ENCODE measurements at regions not wholly inside any gene's neighbourhood (a gene's known extent, or its start where the extent isn't known, plus 50 kb on each side); places are given as distances from the start of the nearest gene placed in this dataset.
"Not testable (repeated sequence)": the region's sequence is repeated elsewhere in the genome, so short reads cannot be mapped to it uniquely, and the experiment has no call there.

DNA sequence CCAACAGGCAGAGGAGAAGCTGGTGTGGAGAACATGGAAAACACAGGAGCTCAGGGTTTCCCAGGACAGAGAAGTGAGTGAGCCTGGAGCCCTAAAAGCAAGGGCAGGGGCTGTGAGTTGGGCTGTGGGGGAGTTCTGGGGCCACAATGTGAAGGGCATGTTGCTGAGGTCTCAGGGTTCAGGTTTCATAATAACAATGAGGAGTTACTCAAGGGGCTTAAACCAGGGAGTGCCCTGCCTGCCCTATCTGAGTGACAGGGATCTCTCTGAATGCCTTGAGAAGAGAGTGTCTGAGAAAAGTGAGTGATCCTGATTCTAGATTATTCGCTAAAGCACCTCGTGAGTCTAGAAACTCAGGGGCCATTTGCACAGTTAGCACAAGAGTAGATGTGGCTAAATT, 129.6 kb downstream of the VPREB1 start:
- DNase-seq, result no peak

DNA sequence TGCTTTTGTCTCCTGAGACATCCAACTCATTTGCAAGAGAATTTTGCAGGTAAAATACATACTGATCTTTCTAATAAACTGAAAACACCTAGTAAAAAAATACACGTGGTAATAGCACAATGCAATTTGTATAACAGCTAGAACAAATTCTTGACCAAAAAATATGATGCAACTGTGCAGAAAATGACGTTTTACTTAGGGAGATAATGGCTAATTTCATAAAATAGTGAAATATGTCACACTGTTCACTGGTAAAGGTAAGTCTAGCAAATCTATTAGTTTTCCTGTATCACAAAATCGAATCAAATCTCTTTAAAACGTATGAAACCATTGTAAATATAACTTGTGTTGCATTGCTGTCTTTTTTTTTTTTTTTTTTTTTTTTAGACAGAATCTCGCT, 130.0 kb downstream of the VPREB1 start:
- no peak for DNase-seq

- no peak for DNase-seq
Observed at GRCh38 chr22:22375576-22376351, 131.2 kb downstream of the VPREB1 start.

DNA sequence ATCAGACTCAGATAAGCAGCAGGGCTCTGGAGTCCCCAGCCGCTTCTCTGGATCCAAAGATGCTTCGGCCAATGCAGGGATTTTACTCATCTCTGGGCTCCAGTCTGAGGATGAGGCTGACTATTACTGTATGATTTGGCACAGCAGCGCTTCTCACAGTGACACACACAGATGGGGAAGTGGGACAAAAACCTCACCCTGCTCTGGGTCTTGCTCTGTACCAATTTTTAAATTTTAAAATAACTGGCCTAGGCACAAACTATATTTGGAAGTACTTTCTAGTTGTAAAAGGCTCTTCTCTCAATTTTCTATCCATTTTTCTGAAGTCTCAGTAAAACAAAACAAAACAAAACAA, 131.7 kb downstream of the VPREB1 start:
- no peak for DNase-seq

- DNase-seq, result not testable (repeated sequence)
Observed at GRCh38 chr22:22376884-22377283, 131.7 kb downstream of the ZNF280B start.

GRCh38 chr22:22377335-22377734, 131.2 kb downstream of the ZNF280B start:
- no peak for DNase-seq

DNA sequence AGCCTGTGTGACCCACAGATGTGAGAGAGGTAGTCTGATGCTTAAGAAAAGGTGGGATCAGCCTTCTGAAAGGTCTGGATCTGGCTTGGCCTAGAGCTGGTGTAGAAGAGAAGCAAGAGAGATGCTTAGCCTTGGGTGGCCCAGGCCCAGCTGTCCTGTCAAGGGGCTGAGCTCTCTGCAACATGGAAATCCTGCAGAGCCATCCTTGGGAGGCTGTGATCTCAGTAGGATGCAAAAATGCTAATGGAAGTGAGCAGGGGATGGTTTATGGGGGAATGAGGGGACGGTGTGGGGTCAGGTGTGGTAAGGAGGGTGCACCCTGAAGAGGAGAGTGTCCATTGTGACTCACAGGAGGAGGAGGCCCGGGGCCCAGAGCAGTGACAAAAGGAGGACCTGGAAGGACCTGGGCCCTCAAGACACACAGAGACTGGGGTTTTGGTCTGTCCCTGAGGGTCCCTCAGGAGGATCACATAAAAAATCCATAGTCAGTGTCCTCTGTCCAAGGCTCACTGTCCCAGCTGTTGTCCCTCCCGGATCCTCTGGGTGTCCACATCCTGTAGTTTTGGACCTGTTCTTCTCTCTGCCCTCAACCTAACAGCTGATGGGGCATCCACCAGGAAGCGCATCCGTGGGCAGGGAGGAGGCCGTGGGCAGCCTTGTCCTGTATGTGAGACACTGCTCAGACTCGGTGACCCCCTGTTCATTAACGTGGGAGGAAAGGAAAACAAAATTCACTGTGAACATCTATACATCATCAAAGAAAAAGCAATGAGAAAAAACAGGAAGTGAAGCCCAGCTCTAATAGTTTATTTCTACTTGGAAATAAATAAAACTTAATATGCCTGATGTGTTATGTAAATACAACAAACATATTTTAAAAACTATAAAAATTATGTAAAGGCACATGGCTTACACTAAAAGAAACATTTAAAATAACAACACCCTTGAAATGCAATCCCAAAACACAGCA, 129.8 kb downstream of the ZNF280B start:
- no peak for DNase-seq

GRCh38 chr22:22380098-22381030, 128.2 kb downstream of the ZNF280B start:
- no peak for DNase-seq

- DNase-seq, result not testable (repeated sequence)
Observed at GRCh38 chr22:22381292-22381691, 127.2 kb downstream of the ZNF280B start.

DNA sequence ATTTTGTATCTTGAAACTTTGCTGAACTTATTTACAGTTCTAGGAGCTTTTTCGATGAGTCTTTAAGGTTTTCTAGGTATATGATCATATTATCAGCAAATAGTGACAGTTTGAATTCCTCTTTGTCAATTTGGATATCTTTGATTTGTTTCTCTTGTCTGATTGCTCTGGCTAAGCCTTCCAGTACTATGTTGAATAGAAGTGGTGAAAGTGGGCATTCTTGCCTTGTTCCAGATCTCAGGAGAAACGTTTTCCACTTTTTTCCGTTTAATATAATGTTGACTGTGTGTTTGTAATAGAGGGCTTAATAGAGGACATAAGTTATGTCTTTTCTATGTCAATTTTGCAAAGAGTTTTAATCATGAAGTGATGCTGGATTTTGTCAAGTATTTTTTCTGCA, 124.3 kb downstream of the ZNF280B start:
- DNase-seq, result no peak

DNA sequence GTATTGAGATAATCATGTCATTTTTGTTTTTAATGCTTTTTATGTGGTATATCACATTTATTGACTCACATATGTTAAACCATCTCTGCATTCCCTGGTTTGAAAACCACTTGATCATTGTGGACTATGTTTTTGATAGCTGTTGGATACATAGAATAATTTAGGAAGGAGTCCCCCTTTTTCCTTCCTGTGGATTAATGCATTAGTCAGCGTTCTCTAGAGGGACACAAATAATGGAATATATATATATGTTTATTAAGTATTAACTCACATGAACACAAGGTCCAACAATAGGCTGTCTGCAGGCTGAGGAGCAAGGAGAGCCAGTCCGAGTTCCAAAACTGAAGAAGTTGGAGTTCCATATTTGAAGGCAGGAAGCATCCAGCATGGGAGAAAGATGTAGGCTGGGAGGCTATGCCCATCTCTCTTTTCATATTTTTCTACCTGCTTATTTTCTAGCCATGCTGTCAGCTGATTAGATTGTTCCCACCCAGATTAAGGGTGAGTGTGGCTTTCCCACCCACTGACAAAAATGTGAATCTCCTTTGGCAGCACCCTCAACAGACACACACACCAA, 123.8 kb downstream of the ZNF280B start:
- DNase-seq, result no peak

DNA sequence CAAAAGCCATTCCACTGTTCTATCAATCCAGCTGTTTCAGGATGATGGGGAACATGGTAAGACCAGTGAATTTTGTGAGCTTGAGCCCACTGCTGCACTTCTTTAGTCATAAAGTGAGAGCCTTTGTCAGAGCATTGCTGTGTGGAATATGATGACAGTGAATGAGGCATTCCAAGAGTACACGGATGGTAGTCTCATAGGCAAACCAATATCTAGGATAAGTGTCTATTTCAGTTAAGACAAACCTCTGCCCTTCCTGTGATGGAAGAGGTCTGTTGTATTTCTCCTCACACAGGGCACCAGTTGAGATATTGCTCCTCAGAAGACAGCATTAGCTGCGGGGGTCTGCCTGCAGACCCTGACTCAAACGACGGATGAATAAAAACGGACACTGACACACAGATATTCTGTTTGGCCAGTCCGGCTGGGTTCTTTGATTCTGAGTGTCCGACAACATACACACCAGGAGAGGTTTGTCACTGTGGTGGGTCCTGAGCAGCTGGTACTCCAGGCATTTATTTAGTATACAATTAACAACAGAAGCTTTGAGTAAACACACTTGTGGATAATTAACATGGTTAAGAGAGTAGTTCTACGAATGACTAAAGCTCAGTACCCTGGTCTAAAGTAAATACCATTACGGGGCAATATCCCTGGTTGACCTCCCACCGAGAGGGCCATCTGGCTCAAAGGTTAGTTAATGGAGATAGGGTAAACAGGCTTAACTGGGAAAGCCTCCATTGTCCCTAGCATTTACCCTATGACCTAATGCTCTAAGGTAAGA, 121.7 kb downstream of the ZNF280B start:
- DNase-seq, result no peak

- DNase-seq, result no peak
Observed at GRCh38 chr22:22387386-22387736, 121.2 kb downstream of the ZNF280B start.

DNA sequence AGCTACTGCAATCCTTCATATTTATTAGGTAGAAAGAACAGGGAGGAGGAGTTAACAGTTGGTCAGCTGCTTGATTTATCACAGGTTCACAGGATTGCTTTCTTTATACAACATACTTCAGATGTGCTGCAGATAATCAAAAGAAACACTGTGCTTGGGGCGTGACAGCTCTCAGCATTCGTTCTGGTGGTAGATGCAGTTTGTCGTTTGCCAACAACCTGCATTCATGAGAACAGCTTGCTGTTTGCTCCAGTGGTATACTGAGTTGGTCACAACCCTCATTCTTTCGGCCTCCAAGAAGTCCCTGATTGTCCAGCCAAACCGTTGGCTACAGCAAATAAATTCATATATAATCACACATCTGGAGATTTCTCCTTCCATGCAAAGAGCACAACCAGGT, 120.5 kb downstream of the ZNF280B start:
- DNase-seq, result no peak

- no peak for DNase-seq
Observed at GRCh38 chr22:22388494-22388893, 120.0 kb downstream of the ZNF280B start.

DNA sequence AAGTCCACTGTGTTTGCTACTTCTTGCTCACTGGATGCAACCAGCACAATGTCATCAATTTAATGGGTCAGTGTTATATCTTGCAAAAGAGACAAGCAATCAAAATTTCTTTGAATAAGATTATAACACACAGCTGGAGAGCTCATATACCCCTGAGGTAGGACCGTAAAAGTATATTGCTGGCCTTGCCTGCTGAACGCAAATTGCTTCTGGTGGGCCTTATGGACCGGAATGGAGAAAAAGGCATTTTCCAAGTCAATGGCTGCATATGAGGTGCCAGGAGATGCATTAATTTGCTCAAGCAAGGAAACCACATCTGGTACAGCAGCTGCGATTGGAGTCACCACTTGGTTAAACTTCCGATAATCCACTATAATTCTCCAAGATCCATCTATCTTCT, 119.1 kb downstream of the ZNF280B start:
- DNase-seq, result no peak

DNA sequence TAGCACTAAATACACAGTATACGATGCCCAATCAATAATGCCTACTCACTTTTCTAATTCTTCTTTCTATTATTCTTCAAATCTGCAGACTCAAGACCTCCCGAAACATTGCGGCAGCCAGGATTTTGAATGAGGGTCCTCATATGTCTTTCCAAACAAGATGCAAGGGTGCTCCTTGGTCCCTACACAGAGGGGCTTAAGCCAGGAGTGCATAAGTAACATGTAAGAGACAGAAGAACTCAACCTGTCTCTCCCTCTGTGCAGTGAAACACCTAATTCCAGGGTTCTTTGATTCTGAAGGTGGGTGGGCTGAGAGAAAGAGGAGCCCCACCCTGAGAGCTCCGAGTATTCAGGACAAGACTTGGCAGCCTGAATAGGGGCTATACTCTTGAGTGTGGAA, 117.6 kb downstream of the ZNF280B start:
- no peak for DNase-seq

DNA sequence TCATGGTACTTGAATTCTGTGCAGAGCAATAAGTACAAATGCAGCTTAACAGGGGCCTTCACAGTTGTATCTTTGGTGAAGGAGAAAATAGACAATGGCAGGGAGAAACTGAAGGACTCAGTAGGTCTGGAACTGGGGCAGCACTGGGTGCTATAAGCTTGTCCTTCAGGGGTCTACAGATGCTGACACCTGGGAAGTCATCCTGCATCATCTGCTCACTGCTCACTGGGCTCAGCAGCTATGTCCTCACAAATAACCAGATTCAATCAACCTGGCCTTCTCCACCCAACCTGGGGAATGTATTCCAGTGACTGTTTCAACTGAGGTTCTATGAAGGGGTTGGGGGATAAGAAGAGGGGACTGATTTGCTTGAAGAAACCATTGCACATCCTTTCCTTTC, 117.0 kb downstream of the ZNF280B start:
- no peak for DNase-seq

DNA sequence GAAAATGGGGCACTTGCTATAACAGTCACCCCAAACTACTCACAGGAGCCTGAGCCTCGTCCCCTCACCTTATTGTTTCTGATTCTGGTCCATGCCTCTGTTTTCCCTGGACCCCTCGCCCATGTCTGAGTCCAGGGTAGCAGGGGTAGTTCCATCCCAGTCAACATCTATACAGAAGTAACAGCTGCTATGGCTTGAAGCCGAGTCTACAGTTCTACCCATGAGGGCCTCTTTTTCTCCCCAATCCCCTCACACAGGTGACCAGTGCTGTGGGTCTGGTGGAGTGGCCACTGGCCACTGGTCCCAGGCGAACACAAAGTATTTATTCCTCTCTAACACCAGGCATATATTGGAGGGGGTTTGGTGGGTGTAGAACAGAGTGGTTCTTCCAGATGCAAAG, 116.4 kb downstream of the ZNF280B start:
- no peak for DNase-seq

GRCh38 chr22:22394591-22394990, 114.0 kb downstream of the ZNF280B start:
- DNase-seq, result no peak

GRCh38 chr22:22395245-22395644, 113.3 kb downstream of the ZNF280B start:
- DNase-seq, result no peak

- no peak for DNase-seq
Observed at GRCh38 chr22:22396741-22397291, 111.7 kb downstream of the ZNF280B start.
